Inflammatory macrophage treated with lipopolysaccharide for 1 hour (primary cell): ENCODE measurements at regions not wholly inside any gene's neighbourhood (a gene's known extent, or its start where the extent isn't known, plus 50 kb on each side); places are given as distances from the start of the nearest gene placed in this dataset.
A peak's percentile ranks its signal among the peaks of the same experiment; 100 is the strongest.
"Not testable (repeated sequence)": the region's sequence is repeated elsewhere in the genome, so short reads cannot be mapped to it uniquely, and the experiment has no call there.

ENCODE experiments used
- DNase-seq, 2 donors: peaks; one replicate each; pipeline ENCODE4 v3.0.0-alpha.2; 2020 to 2022

DNA sequence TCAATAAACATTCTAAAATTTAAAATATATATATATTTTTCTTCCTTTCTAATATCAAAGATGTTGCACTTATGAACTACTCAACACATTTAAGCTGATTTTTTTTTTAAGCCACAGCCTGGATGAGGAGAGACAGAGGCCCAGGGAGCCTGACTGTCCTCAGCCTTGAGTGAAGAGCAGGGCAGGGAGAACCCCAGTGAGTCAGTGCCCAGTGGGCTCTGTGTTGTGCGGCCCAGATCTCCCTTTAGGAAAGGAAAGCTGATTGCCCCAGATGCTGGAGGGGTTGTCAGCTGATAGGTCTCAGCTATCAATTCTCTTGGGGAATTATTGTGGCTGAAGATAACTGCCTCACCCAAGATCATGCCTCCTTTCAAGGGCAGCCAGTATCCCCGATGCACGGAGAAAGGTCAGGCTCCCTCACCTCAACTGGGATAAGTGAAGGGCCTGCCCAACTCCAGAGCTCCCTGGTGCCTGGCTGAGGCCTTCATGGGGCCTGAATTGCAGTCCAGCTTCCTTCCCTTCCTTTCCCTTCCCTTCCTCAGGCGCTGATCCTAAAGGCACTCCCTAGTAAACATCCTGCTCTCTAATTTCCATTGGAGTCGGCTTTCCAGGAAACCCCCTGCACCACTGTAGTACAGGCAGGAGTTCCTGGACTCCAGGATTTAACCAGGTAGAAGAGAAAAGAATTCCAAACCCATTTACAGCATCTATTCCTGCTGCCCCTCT, 106.9 kb upstream of the ATL2 start:
- DNase-seq: no peak

DNA sequence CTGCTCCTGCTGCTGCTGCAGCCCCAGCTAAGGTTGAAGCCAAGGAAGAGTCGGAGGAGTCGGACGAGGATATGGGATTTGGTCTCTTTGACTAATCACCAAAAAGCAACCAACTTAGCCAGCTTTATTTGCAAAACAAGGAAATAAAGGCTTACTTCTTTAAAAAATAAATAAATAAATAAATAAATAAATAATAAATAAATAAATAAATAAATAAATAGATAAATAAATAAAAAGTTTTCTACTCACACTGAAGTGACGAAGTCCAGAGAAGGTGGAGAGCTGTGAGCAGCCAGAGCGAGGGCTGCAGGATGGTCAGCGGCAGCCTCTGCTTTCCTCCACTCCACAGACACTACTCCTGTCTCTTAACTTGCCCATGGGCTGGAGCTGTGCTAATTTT, 105.6 kb upstream of the ATL2 start:
- DNase-seq: not testable (repeated sequence)

DNA sequence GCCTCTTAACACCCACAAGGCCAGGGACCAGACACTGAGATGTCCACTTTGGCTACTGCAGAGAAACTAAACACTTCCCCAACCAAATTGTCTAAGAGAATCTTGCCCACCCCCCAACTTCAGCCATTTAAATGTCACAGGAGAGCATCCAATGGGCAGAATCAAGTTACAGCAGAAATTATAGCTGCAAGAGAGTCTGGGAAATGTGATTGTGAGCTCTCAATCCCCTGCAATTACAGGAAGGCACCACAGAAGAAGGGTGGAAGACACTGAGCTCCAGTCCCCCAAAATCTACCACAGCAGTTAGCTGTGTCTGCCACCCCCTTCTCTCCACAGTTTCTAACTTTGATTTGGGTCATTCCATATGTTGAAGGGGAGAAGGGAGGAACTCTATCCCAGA, 103.5 kb upstream of the ATL2 start:
- DNase-seq: no peak

DNA sequence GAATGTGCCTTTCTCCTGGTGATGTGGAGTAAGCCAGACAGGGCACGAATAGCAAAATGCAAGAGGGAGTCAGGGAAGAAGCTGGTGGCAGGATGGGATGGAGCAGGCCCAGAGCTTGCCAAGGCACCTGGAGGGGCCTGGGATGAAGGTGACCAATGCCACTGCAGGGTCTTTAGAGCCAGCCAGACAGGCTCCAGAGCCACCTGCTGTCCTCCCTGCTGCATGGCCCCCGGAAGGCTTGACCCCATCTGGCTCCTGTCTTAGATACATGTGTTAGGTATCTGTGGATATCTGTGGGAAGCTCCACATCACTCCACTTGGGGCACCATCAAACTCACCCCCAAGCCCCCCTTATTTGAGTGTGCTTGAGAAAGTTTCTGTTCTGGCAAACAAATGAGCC, 99.9 kb upstream of the ATL2 start:
- no peak for DNase-seq

DNA sequence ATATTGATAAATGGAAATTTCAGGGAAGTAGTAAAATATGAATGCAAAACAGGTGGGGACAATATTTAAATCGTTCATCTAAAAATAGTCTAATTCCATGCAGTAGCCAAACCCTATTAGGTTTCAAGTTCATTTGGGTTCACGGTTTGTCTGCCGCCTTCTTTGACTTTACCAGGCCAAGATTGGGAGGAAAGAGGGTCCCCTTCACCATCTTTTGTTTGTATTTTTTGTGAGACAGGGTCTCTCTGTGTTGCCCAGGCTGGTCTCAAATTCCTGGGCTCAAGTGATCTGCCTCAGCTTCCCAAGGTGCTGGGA, 98.5 kb upstream of the ATL2 start:
- no peak for DNase-seq

DNA sequence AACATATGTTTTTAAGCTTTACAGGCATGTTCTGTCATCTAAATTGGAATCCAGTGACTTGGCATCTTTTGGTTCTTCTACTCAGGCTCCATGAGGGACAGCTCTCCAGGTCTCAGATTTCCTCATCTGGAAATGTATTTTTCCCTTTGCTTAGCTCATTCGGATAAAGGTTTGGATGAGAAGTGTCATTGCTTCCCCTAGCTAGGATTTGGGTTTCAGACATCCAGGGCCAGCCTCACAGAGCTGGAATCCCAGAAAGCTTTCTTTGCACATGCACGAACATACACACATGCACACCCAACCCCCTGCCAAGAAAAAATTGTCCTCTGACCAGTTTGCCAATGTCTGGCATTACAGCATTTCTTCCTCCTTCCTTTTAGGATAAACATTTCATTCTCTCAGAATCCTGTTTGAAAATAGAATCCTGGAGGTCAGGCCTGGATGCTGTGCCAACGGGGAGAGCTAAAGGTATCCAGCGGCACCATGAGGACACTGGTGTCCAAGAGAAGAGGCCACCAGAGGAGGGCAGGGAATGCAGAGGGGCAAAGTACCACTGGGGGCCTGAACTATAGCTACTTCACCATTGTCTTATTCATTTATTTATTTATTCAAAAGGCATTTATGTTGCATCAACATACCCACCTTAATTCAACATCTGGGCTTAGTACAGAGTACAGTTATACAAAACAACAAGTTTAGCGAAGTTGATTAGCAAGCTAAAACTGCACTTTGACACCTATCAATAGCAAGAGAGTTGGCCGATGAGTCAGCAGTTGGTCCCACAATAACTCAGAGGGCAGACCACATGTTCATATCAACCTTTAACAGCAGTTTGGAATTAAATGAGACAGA, 97.9 kb upstream of the ATL2 start:
- no peak for DNase-seq

DNA sequence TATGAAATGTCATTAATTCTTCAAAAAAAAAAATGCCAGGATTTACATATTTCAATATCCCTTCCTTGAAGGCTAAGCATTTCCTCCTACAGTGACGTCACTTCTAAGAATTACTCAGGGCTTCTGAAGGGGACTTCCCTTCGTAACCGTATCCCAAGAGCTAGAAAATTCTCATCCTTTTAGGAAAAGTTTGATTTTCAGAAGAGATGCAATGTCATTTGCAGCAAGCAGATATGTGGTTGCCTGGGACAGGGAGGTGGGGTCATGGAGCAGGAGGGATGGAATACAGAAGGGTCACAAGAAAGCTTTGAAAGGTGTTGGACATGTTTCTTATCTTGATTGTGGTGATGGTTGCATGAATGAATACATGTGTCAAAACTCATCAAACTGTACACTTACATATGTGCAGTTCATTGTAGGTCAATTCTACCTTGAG, 97.0 kb upstream of the ATL2 start:
- DNase-seq: peak; percentile 74 to 84

DNA sequence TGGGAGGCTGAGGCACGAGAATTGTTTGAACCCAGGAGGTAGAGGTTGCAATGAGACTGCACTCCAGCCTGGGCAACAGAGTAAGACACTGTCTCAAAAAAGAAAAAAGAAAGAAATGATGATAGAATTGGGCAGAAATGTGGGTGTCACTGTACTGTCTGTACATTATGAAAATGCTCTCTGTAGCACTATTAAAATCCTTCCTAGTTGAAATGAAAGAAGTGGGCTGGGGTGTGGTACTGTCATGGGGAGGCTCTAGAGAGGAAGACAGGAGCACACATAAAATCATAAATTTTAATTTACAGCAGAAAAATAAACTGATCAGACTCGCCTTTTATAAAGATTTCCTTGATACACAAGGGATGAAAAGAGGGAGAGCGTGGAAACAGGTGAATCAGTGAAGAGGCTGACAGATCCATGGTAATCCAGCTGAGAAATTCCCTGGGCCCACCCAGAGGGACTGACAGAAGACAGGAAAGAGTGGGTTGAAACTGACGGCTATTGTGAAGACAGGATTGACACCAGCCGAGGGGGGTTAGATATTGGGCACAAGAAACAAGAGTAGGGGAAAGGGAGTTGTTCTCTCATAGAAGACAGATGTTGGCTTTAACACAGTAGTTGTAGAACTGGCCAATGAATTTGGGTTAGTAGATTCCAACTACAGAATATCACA, 96.4 kb upstream of the ATL2 start:
- peak in 1 of 2 donors; percentile 14 for DNase-seq

DNA sequence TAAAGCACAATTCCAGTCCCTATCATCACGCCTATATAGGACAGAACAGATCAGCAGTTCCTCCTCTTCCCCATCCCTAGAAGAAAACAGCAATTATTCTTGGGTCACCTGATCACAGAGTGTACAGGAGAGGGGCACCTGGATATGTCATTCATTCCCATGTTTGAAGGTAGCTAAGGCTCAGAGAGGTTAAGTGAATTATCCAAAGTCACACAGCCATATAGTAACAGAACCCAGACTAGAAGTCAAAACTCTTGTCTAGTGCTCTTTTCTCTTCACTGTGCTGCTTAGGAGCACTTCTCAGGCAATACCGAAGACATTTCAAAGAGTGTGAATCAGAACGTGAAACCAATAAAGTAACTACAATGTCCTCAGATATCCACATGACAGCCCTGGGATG, 93.0 kb upstream of the ATL2 start:
- no peak for DNase-seq

DNA sequence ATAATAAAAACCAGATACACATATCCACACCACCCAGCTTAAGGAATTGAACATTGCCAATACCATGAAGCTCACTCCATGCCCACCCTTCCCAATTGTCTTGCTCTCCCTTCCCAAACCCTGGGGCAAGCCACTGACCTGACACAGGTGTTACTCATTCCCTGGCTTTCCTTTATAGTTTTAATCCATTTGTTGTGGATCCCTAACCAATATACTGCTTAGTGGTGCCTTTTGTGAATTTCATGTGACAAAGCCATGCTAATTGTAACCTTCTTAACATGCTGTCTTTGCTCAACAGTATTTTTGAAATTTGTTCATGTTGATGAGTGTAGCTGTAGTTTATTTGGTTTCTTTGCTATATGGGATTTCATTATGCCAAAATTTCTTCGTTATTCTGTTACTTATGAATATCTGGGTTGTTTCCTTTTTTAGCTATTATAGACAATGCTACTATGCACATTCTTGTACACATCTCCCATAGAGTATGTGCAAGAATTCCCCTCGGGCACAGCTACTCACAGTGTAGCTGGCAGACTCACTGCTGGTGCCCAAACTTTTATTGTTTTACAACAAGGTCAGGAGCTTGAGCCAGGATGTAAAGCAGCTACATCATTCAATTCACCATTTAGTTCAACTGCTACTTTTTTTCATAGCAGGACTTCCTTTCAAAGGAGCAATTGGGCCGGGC, 90.8 kb upstream of the ATL2 start:
- DNase-seq: no peak

DNA sequence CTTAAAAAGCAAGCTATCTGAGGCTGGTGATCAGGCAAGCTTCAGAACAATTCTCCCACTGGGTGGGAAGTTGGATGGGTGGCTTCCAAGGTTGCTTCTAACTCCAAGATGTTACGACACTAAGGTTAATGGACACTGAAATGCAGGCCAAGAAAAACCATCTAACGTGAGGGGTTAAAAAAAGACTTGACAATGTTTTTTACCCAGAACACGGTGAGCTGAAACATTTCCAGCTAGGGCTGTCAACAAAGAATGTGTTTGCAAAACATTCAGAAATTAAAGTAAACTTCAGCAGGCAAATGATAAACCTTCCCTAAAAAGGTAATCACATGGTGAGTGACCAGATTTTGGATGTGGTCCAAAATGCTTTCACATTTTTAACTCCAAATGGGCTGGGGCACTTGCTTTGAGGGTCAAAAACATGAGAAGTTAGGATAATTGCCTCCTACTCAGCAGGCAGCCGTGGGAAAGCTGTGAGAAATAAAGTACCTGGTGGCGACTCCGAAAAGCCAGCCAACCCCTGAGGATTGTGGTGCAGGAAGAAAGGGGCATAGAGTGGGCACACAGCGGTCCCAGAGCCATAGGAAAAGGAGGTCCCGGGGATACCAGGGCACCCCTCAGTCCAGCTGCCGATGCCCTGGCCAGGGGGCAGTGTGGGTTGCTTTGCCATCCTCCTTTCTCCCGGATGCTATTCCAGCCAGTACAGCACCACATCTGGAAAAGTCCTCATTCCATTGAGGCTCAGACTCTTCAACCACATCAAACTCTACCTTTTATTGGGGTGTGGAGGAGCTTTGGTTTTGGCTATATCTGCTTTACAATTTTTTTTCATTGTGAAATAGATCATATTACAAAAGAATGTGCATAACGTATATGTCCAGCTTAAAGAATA, 90.0 kb upstream of the ATL2 start:
- DNase-seq: no peak

DNA sequence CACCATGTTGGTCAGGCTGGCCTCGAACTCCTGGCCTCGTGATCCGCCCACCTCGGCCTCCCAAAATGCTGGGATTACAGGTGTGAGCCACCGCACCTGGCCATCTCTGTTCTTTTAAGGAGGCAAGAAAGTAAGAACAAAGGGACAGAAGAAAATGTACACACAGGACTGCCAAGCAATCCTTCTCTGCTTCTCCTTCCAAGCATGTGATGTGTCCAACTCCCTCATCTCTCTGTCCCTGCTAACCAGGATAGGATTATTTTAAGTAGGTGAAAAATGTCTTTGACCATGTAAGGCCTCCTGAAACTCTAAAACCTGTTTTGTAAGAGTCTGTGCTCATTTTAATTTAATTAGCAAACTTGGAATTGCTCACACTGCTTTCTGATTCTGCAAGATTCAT, 89.3 kb upstream of the ATL2 start:
- DNase-seq: no peak

DNA sequence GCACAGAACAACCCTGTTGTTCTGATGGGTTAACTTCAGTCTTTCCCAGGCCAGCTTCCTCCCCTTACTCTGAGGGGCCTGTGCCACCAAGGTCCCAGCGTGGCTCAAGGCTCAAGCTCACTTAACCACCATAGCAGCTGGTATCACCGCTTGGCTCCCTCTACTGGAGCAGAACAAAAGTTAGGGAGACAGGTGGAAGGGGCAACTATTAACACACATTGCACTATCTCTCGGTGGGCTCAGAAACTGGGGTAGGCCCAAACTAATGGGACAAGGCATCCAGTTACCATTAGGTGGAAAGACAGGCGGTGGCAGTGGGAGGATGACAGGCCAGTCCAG, 88.7 kb upstream of the ATL2 start:
- peak in 1 of 2 donors; percentile 18 for DNase-seq

DNA sequence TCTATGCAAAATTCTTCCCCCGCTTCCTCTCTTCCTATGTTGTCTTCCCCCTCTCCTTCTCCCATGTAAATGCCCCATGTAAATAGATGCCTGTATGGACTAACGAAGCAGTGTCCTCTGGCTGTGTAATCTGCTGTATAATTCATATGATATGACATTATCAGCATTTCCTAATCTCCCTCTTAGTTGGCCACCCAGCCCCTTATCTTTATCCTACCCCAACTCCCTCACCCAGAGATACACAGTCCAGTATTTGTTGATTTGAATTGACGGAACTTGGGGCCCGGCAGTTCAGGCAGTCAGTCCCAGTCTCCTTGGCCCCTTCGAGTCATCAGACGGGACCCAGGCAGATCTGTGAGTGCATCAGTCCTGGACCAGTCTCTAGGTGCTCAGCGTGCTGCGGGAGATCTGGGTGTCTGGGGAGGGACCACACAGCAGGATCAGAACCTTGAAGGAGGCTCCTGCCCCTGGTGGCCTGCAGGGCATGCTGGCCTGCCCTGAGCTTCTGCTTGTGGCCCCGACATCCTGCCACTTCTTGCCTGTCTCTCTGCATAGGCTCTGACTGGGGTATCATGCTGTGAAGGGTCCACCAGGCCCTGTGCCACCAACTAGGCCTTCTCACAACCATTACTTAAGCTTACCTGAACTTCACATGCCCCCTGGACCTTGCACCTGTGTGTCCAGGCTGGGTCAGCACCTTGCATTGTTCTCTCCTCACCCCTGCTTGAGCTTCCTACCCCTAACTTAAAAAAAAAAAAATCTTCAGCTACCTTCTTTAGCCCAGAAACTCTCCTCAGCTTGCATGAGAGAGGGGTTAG, 88.1 kb upstream of the ATL2 start:
- DNase-seq: no peak

DNA sequence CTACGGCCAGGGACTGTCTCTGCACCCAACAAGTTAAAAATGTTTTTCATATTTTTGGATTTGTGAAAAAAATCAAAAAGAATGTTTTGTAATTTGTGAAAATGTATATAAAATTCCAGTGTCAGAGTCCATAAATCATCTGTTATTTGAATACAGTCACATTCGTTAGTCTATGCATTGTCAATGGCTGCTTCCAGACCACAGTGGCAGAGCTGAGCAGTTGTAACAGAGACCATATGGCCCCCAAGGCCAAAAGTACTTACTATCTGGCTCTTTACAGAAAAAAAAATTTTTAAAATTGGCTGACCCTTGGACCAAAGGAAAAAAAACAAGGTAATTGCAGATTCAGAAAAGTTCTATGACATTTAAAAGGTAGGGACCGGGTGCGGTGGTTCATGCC, 86.7 kb upstream of the ATL2 start:
- no peak for DNase-seq

DNA sequence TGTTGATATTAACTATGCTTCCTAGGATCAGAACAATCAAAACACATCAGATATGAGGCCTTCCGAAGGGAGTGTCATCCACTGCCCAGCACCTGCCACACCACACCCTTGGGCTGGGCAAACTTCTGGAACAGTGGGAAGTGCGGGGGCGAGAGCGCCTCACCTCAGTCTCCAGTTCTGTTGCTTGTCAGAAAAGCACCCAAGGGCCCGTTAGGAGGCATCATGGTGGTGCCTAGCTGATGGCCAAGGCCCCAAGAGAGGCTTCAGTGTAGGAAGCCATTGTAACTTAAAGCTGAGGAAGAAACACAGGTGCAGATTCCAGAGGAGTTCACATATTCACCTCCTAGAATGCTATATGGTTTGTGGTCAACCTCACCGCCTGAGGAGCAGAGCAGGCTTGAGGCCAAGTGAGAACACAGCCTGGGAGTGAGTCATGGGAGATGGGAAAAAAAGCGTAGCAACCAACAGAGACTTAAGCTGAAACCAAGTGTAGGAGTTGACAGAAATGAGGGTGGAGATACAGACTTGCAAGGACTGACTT, 85.1 kb upstream of the ATL2 start:
- DNase-seq: no peak

DNA sequence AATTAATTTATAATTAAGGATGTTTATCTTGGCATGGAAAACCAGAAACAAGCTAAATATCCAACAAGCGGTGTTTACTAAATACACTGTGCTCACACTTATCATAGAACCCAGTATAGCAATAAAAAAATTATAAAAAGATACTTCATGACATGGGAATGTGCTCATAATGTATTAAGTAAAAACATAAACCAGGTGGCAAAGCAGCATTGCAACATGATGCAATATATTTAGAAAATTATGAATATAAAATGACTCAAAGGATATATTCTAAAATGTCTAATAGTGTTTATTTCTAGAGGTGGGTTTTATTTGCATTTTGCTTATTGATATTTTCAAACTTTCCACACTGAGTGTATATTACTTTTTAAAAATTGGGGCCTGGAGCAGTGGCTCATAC, 84.4 kb upstream of the ATL2 start:
- no peak for DNase-seq

DNA sequence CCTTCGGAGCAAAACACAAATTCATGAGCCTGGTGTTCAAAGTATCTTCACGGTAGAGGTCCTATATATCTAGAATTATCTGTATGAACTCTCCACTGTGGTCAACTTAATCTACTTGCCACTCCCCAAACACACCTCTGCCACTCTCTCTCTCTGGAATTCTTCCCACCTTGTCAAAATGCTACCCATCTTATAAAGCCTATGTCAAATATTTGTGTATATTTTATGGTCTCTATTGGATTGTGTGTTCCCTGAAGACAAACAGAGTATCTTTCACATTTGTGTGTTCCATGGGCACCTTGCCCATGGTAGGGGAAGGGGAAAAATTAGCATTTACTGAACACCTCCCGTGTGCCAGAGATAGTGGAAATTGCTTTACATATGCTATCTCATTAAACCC, 83.2 kb upstream of the ATL2 start:
- no peak for DNase-seq

DNA sequence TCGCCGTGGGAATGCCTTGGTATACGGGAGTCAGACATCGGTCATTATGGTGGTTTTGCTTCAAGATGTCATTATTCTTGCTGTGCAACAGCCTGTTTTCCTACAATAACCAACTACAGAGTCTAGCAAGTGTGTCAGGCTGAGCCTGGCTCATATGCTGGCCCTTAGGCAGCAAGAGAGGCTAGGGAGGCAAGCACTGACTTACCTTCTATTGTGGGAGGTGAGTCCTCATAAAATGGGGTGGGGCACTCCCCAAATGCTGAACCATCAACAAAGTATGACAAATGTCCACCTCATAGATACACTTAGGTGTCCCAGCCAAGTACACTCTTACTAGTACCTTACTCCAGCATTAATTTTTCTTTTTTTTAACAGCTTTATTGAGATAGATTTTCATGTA, 77.0 kb upstream of the ATL2 start:
- DNase-seq: no peak

DNA sequence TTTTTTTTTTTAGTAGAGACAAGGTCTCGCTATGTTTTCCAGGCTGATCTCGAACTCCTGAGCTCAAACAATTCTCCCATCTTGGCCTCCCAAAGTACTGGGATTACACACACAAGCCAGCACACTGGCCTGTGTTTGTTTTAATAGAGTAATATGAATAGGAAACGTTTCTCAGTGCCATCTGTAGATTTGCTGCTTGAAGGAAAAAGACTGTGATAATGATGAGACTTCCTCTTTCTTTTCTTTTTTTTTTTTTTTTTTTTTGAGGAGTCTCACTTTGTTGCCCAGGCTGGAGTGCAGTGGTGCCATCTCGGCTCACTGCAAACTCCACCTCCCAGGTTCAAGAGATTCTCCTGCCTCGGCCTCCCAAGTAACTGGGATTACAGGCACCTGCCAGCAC, 74.7 kb upstream of the ATL2 start:
- DNase-seq: not testable (repeated sequence)

DNA sequence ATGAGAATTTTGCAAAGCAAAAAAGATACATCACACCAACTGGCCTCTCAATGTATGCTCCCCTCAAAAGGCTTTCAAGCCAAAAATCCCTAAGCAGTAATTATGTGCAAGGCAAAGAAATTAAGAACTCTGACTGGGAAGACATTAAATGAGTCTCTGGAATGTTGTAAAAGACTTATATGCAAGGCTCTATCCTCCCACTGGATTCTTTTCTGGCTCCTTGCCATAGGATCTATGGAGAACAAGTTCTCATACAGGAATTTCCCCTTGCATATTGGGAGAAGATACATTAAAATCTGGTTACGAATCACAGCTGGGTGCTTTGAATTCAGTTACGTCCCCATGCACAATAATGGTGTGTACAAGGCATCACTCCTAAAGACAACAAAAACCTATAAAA, 73.4 kb upstream of the ATL2 start:
- no peak for DNase-seq
